Nephron (organoid): ENCODE measurements at regions not wholly inside any gene's neighbourhood (a gene's known extent, or its start where the extent isn't known, plus 50 kb on each side); places are given as distances from the start of the nearest gene placed in this dataset.
"Not testable (repeated sequence)": the region's sequence is repeated elsewhere in the genome, so short reads cannot be mapped to it uniquely, and the experiment has no call there.

Source experiments
- H3K27ac Mint-ChIP-seq, 3 experiments: 2 replicates each; pipeline ENCODE4 v1.8.0; 2020; ENCODE audit warnings: mixed read lengths in 3 of 3, mild to moderate bottlenecking in 2 of 3, moderate library complexity in 1 of 3
- H3K27me3 Mint-ChIP-seq: 2 replicates; pipeline ENCODE4 v1.8.0; 2021; ENCODE audit warnings: low read depth, mild to moderate bottlenecking, moderate library complexity, mixed read lengths
- H3K36me3 Mint-ChIP-seq: 2 replicates; pipeline ENCODE4 v1.8.0; 2020; ENCODE audit warnings: low read depth, mixed read lengths
- H3K4me1 Mint-ChIP-seq: 2 replicates; pipeline ENCODE4 v1.8.0; 2020; ENCODE audit warnings: mixed read lengths
- H3K4me3 Mint-ChIP-seq, 3 experiments: 2 replicates each; pipeline ENCODE4 v1.8.0; 2020; ENCODE audit warnings: mild to moderate bottlenecking in 3 of 3, mixed read lengths in 3 of 3, moderate library complexity in 2 of 3
- H3K9me3 Mint-ChIP-seq: 2 replicates; pipeline ENCODE4 v1.8.0; 2020; ENCODE audit warnings: mixed read lengths
- TF ChIP-seq, protein P1 (sequence below), 3 experiments: fragments of 200-600 bp; sonication (generic); IDR thresholded peaks; one replicate each; pipeline ENCODE4 v1.5.0; 2021; ENCODE audit warnings: antibody characterized with exemption in 3 of 3; ENCODE audit not compliant: unreplicated experiment in 3 of 3

DNA sequence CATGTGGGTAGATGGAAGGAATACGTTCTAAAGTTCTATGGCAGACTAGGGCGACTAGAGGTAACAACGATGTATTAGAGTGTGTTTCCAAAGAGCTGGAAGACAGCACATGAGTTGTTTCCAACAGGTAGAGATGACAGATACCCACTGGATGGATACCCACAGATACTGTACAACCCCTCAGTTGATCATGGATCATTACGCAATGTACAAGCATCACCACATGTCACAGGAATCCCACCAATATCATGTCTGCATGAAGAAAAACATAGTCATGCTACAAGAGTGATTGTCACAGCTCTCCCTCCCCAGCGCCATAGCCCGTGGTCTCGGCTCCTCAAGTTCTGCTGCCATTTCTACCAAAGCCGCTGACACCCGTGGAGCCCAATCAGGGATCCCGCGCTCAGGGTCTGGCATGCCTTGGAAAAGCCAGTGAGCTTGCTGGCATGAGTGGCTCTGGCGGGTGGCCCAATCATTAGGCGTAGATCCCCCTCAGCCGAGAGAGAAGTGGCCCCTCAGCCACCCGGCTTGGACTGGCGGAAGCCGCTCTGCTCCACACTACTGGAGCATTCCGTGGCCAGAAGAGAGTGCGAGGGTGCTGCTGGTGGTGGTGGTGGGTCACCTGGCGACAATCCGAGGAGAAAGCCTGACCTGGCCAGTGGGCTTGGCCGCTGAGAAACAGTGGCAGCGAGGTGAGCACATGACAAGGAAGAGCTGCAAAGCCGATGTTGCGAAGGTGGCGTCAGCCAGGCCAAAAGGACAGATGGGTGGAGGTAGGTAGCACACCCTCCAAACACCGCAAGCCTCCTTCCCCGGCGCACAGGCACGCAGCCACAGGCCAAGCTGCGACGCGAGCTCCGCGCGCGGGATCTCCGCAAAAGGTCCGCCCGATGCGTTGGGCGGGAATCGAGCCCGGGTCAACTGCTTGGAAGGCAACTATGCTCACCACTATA, 65.7 kb upstream of the FCGR2A start:
- Mint-ChIP-seq H3K27me3 (peaks cover 70% of the 10 kb centered on the region), H3K36me3 (peaks cover 4% of the 10 kb centered on the region), H3K4me1 (peaks cover 9% of the 10 kb centered on the region), H3K9me3 (peaks cover 6% of the 10 kb centered on the region), H3K4me3 (peak overlapping the region; percentile 72 to 77 (median 77)), H3K27ac (no peak overlapping the region)
- TF ChIP-seq, protein P1, sequence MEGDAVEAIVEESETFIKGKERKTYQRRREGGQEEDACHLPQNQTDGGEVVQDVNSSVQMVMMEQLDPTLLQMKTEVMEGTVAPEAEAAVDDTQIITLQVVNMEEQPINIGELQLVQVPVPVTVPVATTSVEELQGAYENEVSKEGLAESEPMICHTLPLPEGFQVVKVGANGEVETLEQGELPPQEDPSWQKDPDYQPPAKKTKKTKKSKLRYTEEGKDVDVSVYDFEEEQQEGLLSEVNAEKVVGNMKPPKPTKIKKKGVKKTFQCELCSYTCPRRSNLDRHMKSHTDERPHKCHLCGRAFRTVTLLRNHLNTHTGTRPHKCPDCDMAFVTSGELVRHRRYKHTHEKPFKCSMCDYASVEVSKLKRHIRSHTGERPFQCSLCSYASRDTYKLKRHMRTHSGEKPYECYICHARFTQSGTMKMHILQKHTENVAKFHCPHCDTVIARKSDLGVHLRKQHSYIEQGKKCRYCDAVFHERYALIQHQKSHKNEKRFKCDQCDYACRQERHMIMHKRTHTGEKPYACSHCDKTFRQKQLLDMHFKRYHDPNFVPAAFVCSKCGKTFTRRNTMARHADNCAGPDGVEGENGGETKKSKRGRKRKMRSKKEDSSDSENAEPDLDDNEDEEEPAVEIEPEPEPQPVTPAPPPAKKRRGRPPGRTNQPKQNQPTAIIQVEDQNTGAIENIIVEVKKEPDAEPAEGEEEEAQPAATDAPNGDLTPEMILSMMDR (IDR thresholded peaks at IDR 0.05; ENCODE audit: unreplicated experiment in 3 of 3): no peak

DNA sequence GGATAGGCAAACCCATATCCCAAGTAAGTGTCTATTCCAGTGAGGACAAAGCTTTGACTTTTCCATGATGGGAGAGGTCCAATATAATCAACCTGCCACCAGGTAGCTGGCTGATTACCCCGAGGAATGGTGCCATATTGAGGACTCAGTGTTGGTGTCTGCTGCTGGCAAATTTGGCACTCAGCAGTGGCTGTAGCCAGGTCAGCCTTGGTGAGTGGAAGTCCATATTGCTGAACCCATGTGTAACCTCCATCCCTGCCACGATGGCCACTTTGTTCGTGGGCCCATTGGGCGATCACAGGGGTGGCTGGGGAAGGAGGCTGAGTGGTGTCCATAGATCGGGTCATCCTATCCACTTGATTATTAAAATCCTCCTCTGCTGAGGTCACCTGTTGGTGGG, 65.5 kb upstream of the CFAP126 start:
- not testable (repeated sequence) for H3K4me3 Mint-ChIP-seq, H3K4me1 Mint-ChIP-seq, H3K36me3 Mint-ChIP-seq, H3K27ac Mint-ChIP-seq, H3K9me3 Mint-ChIP-seq
- H3K27me3 Mint-ChIP-seq: peaks cover 95% of the 10 kb centered on the region

DNA sequence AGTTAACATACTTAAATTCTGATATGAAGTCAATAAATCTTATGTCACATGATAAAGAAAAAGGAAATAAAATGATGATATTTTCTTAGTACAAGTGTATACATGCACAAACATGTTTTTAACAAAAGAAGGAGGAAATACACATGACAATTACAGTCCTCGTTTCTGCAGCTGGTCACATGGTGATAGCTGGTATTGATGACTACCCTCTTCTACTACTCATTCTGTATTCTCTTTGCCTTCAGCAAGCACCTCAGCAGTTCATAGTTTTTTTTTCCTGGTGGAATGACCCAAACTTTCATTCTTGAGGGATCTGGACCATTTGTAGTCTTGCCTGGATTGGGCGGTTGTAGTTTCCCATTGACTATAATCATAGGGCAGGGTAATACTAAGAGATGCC, 64.4 kb upstream of the CFAP126 start:
- H3K27ac Mint-ChIP-seq: no peak overlapping the region
- H3K4me1 Mint-ChIP-seq: no peaks in the 10 kb centered on the region

DNA sequence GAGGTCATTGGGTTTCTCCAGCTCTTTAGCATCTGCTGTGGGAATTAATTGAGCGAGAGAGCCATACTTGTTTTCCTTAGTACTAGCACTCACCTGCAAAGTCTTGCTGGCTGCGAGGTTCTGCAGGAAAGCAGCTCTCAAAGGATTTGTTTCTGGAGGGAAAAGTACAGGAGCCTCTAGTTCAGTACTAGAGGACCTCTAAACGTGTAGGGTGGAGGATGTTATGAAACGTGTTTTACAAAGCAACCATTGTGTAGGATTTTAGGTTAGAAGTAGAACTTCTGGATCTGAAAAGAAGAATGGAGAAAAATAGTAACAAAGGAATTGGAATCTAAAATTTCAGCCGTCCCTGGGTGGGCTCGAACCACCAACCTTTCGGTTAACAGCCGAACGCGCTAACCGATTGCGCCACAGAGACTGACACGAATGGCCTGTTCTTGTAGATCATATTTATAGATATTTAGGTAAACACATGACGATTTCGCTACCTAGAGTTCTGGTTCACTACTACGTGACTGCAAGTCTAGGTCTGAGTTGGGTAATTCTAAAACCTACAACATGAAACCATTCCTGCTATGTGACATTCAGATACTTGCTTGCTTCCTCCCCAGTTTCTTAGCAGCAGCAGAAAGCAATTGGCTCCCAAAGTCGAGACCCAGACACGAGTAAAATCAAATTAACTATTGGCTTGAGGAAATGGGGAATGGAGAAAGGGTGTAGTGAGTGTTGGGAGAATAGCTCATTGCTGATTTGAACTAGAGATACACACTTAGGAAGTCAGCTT, 60.2 kb upstream of the CFAP126 start:
- Mint-ChIP-seq H3K4me1 (no peaks in the 10 kb centered on the region), H3K27ac (no peak overlapping the region), H3K4me3 (peak overlapping the region; percentile 18 to 50 (median 40)), H3K36me3 (peaks cover 8% of the 10 kb centered on the region), H3K27me3 (peaks cover 82% of the 10 kb centered on the region), H3K9me3 (peaks cover 14% of the 10 kb centered on the region)
- TF ChIP-seq, protein P1 (IDR thresholded peaks at IDR 0.05; ENCODE audit: unreplicated experiment in 3 of 3): no peak

More for the DNA sequence above, 64.4 kb upstream of the CFAP126 start:
- Mint-ChIP-seq H3K36me3 (no peaks in the 10 kb centered on the region), H3K4me3 (no peak overlapping the region), H3K27me3 (peaks cover 95% of the 10 kb centered on the region), H3K9me3 (peaks cover 9% of the 10 kb centered on the region)
- TF ChIP-seq, protein P1 (IDR thresholded peaks at IDR 0.05; ENCODE audit: unreplicated experiment in 3 of 3): no peak

DNA sequence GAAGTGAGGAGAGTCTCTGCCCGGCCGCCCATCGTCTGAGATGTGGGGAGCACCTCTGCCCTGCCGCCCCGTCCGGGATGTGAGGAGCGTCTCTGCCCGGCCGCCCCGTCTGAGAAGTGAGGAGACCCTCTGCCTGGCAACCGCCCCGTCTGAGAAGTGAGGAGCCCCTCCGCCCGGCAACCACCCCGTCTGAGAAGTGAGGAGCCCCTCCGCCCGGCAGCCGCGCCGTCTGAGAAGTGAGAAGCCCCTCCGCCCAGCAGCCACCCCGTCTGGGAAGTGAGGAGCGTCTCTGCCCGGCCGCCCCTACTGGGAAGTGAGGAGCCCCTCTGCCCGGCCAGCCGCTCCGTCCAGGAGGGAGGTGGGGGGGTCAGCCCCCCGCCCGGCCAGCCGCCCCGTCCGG, 55.2 kb upstream of the CFAP126 start:
- not testable (repeated sequence) for H3K4me3 Mint-ChIP-seq, H3K27ac Mint-ChIP-seq, H3K36me3 Mint-ChIP-seq, H3K4me1 Mint-ChIP-seq, H3K9me3 Mint-ChIP-seq
- H3K27me3 Mint-ChIP-seq: peaks cover 79% of the 10 kb centered on the region

DNA sequence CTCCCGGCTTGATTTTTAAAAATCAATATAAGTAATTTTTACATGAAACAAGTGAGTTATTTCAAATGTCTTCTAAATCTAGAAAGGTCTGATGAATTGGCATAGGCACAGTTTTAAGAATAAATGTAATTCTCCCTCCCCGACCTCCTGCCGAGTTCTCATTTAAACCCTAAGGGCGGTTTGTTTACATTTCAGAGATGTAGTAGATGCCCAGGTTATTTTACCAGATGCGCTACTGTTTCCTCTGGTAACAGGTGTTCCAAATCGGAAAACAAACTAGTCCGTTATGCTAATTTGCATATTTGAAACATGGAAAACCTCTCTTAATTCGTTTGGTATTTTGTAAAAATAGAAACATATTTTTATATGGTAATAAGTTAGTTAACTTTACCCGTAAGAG, 53.8 kb upstream of the CFAP126 start:
- H3K27me3 Mint-ChIP-seq: peaks cover 70% of the 10 kb centered on the region
- no peak overlapping the region for H3K27ac Mint-ChIP-seq

More for the DNA sequence above, 53.8 kb upstream of the CFAP126 start:
- TF ChIP-seq, protein P1 (IDR thresholded peaks at IDR 0.05; ENCODE audit: unreplicated experiment in 3 of 3): no peak
- Mint-ChIP-seq H3K4me3 (peak overlapping the region in 1 of 3 experiments; percentile 76), H3K4me1 (no peaks in the 10 kb centered on the region), H3K9me3 (peaks cover 9% of the 10 kb centered on the region), H3K36me3 (peaks cover 8% of the 10 kb centered on the region)
